CD14-positive monocyte (primary cell): ENCODE measurements at regions not wholly inside any gene's neighbourhood (a gene's known extent, or its start where the extent isn't known, plus 50 kb on each side); places are given as distances from the start of the nearest gene placed in this dataset. TPM values are rescaled to one million over a fixed set of nuclear protein-coding genes. Genes with fewer than 3 reads are reported as not detected.

Source experiments
- DNase-seq, 3 donors: peaks; one replicate each; pipeline ENCODE4 v3.0.0-alpha.2; 2011 to 2022
- H2AFZ ChIP-seq: 2 replicates; pipeline ENCODE4 v1.6.0; 2012; ENCODE audit warnings: mild to moderate bottlenecking, low read depth, low read length, inconsistent platforms; ENCODE audit not compliant: insufficient read depth, poor library complexity, severe bottlenecking
- H3K27ac ChIP-seq, 2 donors: 1 replicate in 1 of 2; 2 replicates in 1 of 2; pipeline ENCODE4 v1.5.1; 2012 to 2013; ENCODE audit warnings: low read length in 2 of 2, control low read depth in 1 of 2, inconsistent platforms in 1 of 2, low read depth in 1 of 2, mild to moderate bottlenecking in 1 of 2
- H3K27me3 ChIP-seq, 2 donors: one replicate each; pipeline versions ENCODE4 v1.6.0 to v1.6.1; 2011 to 2013; ENCODE audit warnings: low read length in 2 of 2; ENCODE audit not compliant: control insufficient read depth in 2 of 2, insufficient read depth in 2 of 2
- H3K36me3 ChIP-seq, 2 donors: replicated peaks in 1 of 2; 1 replicate in 1 of 2; 2 replicates in 1 of 2; pipeline versions ENCODE4 v1.5.1 to v1.6.1; 2012 to 2013; ENCODE audit warnings: low read length in 2 of 2, control low read depth in 1 of 2, inconsistent platforms in 1 of 2, mild to moderate bottlenecking in 1 of 2; ENCODE audit not compliant: insufficient read depth in 2 of 2, control insufficient read depth in 1 of 2
- H3K4me1 ChIP-seq, 2 donors: 1 replicate in 1 of 2; 2 replicates in 1 of 2; pipeline versions ENCODE4 v1.5.1 to v1.6.1; 2012 to 2013; ENCODE audit warnings: low read length in 2 of 2, control low read depth in 1 of 2, inconsistent platforms in 1 of 2, mild to moderate bottlenecking in 1 of 2, moderate library complexity in 1 of 2; ENCODE audit not compliant: insufficient read depth in 2 of 2, control insufficient read depth in 1 of 2
- H3K4me2 ChIP-seq: replicated peaks from 2 replicates; pipeline ENCODE3; 2012; ENCODE audit warnings: low read length, moderate library complexity, mild to moderate bottlenecking; ENCODE audit not compliant: poor library complexity, severe bottlenecking; ENCODE audit errors: extremely low read depth
- H3K4me3 ChIP-seq, 3 experiments: fragments of 200-600 bp in 1 of 3; sonication (generic) in 1 of 3; replicated peaks in 1 of 3; 1 replicate in 2 of 3; 2 replicates in 1 of 3; pipeline ENCODE4 v1.5.1; 2011 to 2013; ENCODE audit warnings: low read length in 3 of 3, mild to moderate bottlenecking in 3 of 3, control low read depth in 2 of 3, low read depth in 2 of 3, inconsistent platforms in 1 of 3, moderate library complexity in 1 of 3
- H3K79me2 ChIP-seq: 2 replicates; pipeline ENCODE4 v1.6.0; 2012; ENCODE audit warnings: mild to moderate bottlenecking, control low read depth, inconsistent platforms, low read length, moderate library complexity; ENCODE audit not compliant: insufficient read depth
- H3K9ac ChIP-seq: 2 replicates; pipeline ENCODE4 v1.6.0; 2017; ENCODE audit warnings: low read length, mild to moderate bottlenecking; ENCODE audit not compliant: insufficient read depth, poor library complexity, severe bottlenecking
- H3K9me3 ChIP-seq, 2 donors: replicated peaks in 1 of 2; 1 replicate in 1 of 2; 2 replicates in 1 of 2; pipeline versions ENCODE4 v1.5.1 to v1.6.1; 2012 to 2013; ENCODE audit warnings: low read length in 2 of 2, control low read depth in 1 of 2; ENCODE audit not compliant: control insufficient read depth in 1 of 2, insufficient read depth in 1 of 2
- H4K20me1 ChIP-seq: 2 replicates; pipeline ENCODE4 v1.6.0; 2012; ENCODE audit warnings: mild to moderate bottlenecking, low read length, control low read depth, moderate library complexity; ENCODE audit not compliant: insufficient read depth
- H3K27ac Mint-ChIP-seq, 7 donors: one replicate each; pipeline ENCODE4 v1.8.0; 2020; ENCODE audit warnings: mild to moderate bottlenecking in 7 of 7, mixed read lengths in 7 of 7, moderate library complexity in 6 of 7, inconsistent platforms in 2 of 7
- H3K27me3 Mint-ChIP-seq, 3 donors: one replicate each; pipeline ENCODE4 v1.8.0; 2021 to 2022; ENCODE audit warnings: low read depth in 3 of 3, mild to moderate bottlenecking in 3 of 3, mixed read lengths in 3 of 3, moderate library complexity in 3 of 3, inconsistent platforms in 1 of 3
- H3K36me3 Mint-ChIP-seq, 2 donors: one replicate each; pipeline ENCODE4 v1.8.0; 2020; ENCODE audit warnings: mixed read lengths in 2 of 2, inconsistent platforms in 1 of 2, mild to moderate bottlenecking in 1 of 2
- H3K4me1 Mint-ChIP-seq: one replicate; pipeline ENCODE4 v1.8.0; 2020; ENCODE audit warnings: mild to moderate bottlenecking, mixed read lengths
- H3K4me3 Mint-ChIP-seq, 2 donors: one replicate each; pipeline ENCODE4 v1.8.0; 2020; ENCODE audit warnings: mild to moderate bottlenecking in 2 of 2, mixed read lengths in 2 of 2, moderate library complexity in 1 of 2
- H3K9me3 Mint-ChIP-seq, 7 donors: one replicate each; pipeline ENCODE4 v1.8.0; 2020 to 2022; ENCODE audit warnings: mixed read lengths in 7 of 7, mild to moderate bottlenecking in 6 of 7, moderate library complexity in 6 of 7, inconsistent platforms in 2 of 7
- WGBS: methylation state at CpG from one replicate; pipeline ENCODE4 v1.1.5; 2013; ENCODE audit warnings: missing lambda C conversion rate; ENCODE audit not compliant: insufficient coverage; 5-methylcytosine and 5-hydroxymethylcytosine counted together
- intact Hi-C, 2 donors: fragments of 100-400 bp; cut with micrococcal nuclease; formaldehyde crosslinking; loops; one replicate each; pipeline versions ENCODE4 v1.15.0 to v1.15.1; 2023
- small RNA-seq: library from RNA; depleted of rRNA; stranded (forward); fragments of <200 nt; gene quantifications from one replicate; pipeline ENCODE3, GENCODE V24; 2012; ENCODE audit warnings: low read depth; ENCODE audit not compliant: insufficient read length
- TF ChIP-seq, protein P1 (sequence below): fragments of 200-600 bp; IDR thresholded peaks from one replicate; pipeline ENCODE4 v1.8.0; 2022; ENCODE audit warnings: antibody characterized with exemption, mild to moderate bottlenecking

DNA sequence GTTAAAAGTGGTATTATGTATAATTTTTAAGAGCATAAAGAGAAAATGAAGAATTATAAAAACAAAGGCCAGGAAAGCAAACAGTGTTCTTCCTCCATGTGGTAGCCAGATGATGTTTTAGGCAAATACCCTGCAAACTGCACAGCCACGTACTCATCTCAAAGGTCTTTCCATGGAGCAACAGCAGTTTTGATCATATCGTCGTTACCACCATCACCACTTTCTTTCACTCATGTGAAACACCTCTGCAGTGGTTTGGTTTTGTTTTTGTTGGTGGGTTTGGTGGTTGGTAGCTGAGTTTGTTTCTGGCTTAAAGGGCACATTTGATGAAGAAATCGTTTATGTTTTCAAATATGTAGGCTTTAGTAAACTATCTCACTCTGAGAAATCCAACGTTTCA, 229.9 kb upstream of the AMELY start:
- TF ChIP-seq, protein P1, sequence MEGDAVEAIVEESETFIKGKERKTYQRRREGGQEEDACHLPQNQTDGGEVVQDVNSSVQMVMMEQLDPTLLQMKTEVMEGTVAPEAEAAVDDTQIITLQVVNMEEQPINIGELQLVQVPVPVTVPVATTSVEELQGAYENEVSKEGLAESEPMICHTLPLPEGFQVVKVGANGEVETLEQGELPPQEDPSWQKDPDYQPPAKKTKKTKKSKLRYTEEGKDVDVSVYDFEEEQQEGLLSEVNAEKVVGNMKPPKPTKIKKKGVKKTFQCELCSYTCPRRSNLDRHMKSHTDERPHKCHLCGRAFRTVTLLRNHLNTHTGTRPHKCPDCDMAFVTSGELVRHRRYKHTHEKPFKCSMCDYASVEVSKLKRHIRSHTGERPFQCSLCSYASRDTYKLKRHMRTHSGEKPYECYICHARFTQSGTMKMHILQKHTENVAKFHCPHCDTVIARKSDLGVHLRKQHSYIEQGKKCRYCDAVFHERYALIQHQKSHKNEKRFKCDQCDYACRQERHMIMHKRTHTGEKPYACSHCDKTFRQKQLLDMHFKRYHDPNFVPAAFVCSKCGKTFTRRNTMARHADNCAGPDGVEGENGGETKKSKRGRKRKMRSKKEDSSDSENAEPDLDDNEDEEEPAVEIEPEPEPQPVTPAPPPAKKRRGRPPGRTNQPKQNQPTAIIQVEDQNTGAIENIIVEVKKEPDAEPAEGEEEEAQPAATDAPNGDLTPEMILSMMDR: no peak

More for the DNA sequence above, 229.9 kb upstream of the AMELY start:
- WGBS: no CpG with 5 or more reads among the region's 5 CpGs
- Histone ChIP-seq H3K36me3 (no peaks in the 10 kb centered on the region), H2AFZ (no peak overlapping the region), H3K27me3 (no peaks in the 10 kb centered on the region), H4K20me1 (no peaks in the 10 kb centered on the region), H3K4me3 (no peak overlapping the region), H3K4me1 (no peaks in the 10 kb centered on the region), H3K79me2 (no peaks in the 10 kb centered on the region), H3K9me3 (no peaks in the 10 kb centered on the region), H3K9ac (no peak overlapping the region), H3K27ac (no peak overlapping the region), H3K4me2 (no peak overlapping the region)
- DNase-seq: no peak
- intact Hi-C loops: no loop called here
- H3K27ac Mint-ChIP-seq: no peak overlapping the region
- H3K9me3 Mint-ChIP-seq: peaks cover 0 to 3% (median 0%) of the 10 kb centered on the region in 7 donors
- H3K36me3 Mint-ChIP-seq: no peaks in the 10 kb centered on the region
- peaks cover 0 to 3% (median 0%) of the 10 kb centered on the region in 3 donors for H3K27me3 Mint-ChIP-seq
- H3K4me3 Mint-ChIP-seq: no peak overlapping the region
- H3K4me1 Mint-ChIP-seq: no peaks in the 10 kb centered on the region

Small RNA genes in the stretch of these regions (small RNA-seq; reads per million reads assigned to genes)
- not detected for gene RF00019
- gene RN7SKP282: not detected
- not detected for gene RNU6-521P
